Activated T-cell treated with anti-CD3 and anti-CD28 coated beads for 24 hours (primary cell): ENCODE measurements at regions not wholly inside any gene's neighbourhood (a gene's known extent, or its start where the extent isn't known, plus 50 kb on each side); places are given as distances from the start of the nearest gene placed in this dataset.

ENCODE experiments used
- DNase-seq: peaks from one replicate; pipeline ENCODE4 v3.0.0-alpha.2; 2020; ENCODE audit warnings: low read depth

GRCh38 chr14:96931751-96932150 lies 134.6 kb downstream of the VRK1 start:
- DNase-seq, result no peak

DNA sequence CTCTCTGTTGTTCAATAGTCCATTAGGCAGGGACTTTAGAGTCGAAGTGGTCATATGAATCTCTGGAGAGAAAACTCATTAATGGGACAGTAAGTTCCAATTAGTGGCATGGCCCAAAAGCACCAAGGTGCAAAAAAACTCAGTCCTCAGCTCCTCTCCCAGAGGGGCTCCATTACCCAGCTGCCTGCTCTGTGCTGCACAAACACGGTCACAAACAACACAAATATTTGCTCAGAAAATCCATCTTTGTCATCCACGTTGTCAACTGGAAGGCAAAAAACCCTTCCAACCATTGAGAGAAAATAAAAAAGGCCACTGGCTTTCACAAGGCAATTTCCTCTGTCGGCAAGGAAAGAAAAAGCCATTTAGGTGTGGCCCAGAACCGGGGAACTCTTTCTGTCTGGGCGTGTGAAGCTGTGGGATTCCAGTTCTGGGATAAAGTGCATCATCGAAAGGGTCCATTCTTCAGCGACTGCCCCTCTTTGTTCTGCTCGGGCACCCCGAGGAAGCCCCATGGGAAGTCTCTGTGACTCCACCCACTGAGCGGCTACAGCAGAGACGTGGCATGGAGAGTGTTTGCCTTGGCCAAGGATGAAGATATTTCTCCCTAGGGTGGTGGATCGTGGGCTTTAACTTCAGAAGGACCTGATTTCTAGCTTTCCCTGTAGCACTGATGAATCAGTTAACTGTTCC lies 137.6 kb downstream of the VRK1 start:
- no peak for DNase-seq

DNA sequence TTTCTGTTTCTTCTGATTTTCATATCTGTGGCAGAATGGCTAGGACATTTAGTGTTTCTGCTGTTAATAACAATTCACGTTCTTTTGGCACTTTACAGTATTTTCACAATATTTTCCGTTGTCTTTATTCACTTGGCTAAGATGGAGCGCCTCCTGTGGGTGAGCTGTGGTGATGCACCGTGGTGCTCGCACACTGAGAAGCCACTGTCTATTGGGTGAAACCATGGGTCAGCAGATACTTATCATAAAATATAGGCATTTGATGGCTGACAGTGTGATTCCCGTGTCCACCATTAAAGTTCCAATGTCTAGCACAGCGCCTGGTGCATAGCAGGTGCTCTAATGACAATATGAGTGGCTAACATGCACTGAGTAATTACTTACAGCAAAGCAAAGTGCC lies 141.8 kb downstream of the VRK1 start:
- DNase-seq, result no peak

- no peak for DNase-seq
Measured at GRCh38 chr14:96940009-96940408, 142.8 kb downstream of the VRK1 start.

- no peak for DNase-seq
Measured at GRCh38 chr14:96944297-96944696, 147.1 kb downstream of the VRK1 start.

DNA sequence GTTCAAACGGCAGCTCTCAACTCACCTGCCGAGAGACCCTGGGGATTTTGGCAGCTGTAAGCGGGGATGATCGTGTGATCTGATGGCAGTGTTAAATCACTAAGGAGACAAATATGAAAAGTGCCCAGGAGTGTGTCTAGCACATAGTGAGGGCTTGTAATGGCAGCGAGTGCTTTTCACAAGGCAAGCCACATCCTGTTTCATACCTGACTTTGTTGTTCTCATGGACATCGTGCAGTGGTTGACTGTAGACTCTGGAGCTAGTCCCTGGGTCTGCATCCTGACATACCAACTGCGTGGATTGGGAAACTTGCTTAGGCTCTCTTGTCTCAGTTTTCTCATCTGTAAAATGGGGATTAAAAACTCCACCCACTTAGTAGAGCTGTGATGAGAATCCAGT lies 148.5 kb downstream of the VRK1 start:
- DNase-seq, result no peak

- no peak for DNase-seq
Measured at GRCh38 chr14:96949594-96949993, 152.4 kb downstream of the VRK1 start.

- DNase-seq, result no peak
Measured at GRCh38 chr14:96951511-96951910, 154.3 kb downstream of the VRK1 start.

DNA sequence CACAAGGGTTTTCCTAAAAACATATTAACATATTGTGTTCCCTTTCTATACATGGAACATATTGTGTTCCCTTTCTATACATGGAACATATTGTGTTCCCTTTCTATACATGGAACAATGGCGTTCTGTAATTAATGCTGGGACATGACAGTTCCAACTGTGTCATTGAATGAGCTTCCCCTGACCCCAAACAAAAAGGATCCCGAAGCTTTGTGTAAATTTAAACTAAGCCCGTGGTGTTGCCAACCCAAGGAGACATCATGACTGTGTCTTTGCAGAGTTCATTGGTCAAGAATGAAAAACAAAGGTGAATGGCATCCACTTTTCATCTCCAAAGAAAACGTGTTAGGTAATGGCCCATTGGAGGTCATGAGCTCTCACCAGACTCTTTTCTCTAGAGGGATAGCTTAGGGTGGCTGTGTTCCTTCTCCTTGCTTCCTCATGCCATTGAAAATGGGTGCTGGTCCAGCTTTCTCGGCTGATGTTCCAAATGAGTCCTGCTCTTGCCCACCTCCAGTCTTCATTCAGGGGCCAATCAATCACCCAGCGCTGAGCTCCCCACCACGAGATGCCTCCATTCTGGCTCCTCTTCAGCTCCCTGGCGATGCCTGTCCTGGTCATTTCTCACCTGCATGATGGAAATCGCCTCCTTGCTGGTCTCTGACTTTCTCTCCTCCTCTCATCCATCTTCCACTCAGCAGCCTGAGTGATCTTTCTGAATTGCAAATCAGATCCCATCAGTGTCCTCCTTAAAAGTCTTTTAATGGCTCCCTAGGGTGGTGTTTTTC lies 156.1 kb downstream of the VRK1 start:
- DNase-seq, result no peak

GRCh38 chr14:96953875-96954185 lies 156.6 kb downstream of the VRK1 start:
- DNase-seq, result no peak

GRCh38 chr14:96956464-96957239 lies 159.5 kb downstream of the VRK1 start:
- DNase-seq, result no peak

- no peak for DNase-seq
Measured at GRCh38 chr14:96958057-96958456, 160.9 kb downstream of the VRK1 start.

- no peak for DNase-seq
Measured at GRCh38 chr14:96959992-96960391, 162.8 kb downstream of the VRK1 start.

DNA sequence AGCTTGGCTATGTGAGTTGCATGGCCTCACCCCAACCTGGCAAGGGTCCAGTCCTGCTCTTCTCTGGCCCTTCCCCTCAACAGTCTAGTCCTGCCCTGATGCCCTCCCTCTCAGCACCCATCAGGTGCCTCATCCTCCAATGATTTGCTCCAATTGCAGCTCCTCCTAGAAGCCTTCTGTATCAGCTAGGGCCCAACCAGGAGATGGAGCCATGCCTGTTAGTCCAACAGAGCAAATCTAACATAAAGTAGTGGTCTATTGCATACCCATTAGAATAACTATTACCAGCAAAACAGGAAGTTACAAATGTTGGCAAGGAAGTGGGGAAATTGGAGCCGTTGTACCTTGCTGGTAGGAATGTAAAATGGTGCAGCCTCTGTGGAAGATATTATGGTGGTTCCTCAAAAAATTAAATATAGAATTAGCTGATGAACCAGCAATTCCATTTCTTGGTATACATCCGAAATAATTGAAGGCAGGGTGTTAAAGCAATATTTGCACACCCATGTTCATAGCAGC lies 163.5 kb downstream of the VRK1 start:
- no peak for DNase-seq

GRCh38 chr14:96961895-96962294 lies 164.7 kb downstream of the VRK1 start:
- no peak for DNase-seq

DNA sequence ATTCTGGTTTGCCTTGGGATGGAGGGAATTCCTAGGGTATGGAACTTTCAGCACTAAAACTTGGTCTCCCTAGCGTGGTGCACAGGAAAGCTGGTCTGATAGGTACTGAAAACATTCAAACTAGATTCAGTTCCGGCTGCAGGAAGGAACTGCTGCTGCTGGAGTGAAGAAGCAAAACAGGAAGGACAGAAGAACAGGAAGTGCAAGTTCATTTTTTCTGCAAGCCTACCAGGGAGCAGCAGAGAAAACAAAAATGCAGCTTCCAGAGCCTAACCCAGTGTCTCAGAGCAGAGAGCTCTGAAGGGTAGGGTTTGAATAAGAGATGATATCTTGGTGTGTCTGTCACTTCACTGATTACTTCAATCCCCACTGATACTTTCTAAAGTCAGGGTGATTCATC lies 165.2 kb downstream of the VRK1 start:
- peak; percentile 9 for DNase-seq

DNA sequence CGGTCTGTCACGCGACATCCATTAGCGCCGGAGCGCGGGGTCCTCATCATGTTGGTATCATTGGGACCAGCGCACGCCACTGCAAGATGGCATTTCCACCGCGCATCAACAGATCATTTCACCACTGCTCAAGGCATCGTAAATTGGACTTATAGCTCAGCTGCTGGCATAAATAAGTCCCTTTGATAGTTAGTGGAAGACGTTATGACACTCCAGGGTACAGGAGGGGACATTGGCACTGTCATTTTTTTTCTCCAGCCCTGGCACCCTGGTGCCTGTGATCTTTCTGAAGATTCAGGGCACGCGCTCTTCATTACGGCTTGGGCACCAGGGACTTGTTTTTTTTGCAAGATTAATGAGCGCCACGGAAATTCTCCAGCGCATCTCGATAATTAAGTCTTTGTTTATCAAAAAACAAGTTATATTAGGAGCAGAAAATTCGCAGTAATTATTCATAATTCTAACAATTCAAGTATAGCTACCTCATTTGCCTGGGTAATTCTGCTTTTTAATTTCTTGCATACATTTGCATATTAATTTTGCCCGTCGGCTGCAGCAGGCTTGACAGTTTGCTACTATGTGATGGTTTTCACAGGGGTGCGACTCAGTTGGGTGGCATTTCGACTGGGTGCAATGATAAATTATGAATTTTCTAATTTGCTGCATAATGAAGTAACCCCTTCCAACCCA lies 167.7 kb downstream of the VRK1 start:
- DNase-seq, result no peak

DNA sequence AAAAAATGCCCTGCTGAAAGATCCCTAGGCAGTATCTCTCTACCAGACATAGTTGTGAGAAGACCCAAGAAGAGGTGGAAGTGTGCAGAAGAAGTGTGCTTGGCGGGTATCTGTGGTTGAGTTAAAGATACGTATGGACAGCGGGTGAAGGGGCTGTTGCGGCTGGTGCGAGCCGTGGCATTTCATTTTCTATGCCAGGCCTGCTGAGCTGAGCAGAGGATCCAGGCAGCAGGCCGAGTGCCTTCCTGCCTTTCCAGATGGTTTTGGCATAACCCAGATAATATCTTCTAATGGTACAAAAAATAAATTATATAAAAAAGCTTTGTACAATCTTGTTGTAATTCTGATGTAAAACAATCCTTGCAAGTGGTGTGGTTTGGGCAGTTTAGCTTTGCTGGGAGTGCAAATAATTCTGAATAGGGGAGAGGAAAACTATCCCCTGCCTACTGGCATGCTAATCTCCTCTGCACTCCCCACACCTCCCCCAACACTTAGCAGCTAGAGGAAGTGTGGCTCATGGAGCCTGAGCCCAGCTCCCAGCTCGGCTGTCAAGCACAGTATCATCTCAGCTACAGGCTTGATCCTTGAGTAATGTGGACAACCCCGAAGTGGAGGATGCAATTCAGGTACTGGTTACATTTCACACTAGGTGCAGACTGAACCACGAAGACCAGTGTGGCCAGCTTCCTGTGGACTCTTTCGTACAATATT lies 168.9 kb downstream of the VRK1 start:
- no peak for DNase-seq

DNA sequence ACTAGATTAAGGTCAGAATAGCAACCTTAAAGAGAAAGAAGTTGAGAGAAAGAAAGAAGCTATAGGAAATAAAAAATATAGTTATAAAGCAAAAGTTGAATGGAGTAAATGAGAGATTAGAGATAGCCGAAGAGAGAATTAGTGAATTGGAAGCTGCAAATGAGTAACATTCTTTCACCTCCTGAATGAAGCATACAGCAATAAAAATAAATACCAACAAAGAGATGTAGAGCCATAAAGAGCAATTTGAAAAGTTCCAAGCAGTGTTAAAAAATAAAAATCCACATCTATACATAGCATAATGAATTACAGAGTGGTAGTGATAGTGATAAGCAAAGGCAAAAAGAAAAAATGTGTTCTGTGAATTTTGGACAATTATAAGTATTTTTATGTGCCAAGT lies 177.9 kb downstream of the VRK1 start:
- DNase-seq, result no peak

GRCh38 chr14:96978525-96979272 lies 181.5 kb downstream of the VRK1 start:
- no peak for DNase-seq

- DNase-seq, result no peak
Measured at GRCh38 chr14:96979611-96980074, 182.5 kb downstream of the VRK1 start.
